ENCODE measurements at regions not wholly inside any gene's neighbourhood (a gene's known extent, or its start where the extent isn't known, plus 50 kb on each side); places are given as distances from the start of the nearest gene placed in this dataset.

DNA sequence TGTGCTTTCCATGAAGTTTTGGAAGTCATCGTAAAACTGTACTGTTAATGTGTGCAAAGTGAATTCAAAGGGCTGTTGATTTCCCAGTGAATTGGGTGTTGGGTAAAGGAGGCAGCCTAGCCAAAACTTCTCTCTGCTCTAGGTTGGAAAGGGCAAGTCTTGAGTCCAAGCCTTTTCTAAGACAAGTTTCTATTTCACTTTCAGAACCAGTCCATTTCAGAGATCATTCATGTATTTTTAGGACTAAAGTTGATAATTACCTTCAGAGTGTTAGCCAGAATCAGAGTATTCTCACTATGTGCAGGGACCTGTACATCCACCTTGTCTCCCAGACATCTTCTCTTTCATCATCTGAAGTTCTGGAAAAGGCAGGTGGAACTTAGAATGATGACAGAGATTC, 636.1 kb upstream of the KLHL29 start:
- no peak for TF ChIP-seq POLR2A (IDR thresholded peaks at IDR 0.05)
- TF ChIP-seq, protein P1, sequence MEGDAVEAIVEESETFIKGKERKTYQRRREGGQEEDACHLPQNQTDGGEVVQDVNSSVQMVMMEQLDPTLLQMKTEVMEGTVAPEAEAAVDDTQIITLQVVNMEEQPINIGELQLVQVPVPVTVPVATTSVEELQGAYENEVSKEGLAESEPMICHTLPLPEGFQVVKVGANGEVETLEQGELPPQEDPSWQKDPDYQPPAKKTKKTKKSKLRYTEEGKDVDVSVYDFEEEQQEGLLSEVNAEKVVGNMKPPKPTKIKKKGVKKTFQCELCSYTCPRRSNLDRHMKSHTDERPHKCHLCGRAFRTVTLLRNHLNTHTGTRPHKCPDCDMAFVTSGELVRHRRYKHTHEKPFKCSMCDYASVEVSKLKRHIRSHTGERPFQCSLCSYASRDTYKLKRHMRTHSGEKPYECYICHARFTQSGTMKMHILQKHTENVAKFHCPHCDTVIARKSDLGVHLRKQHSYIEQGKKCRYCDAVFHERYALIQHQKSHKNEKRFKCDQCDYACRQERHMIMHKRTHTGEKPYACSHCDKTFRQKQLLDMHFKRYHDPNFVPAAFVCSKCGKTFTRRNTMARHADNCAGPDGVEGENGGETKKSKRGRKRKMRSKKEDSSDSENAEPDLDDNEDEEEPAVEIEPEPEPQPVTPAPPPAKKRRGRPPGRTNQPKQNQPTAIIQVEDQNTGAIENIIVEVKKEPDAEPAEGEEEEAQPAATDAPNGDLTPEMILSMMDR (IDR thresholded peaks at IDR 0.05), result no peak

Data from heart left ventricle (tissue), 13 donors.